ENCODE measurements at regions not wholly inside any gene's neighbourhood (a gene's known extent, or its start where the extent isn't known, plus 50 kb on each side); places are given as distances from the start of the nearest gene placed in this dataset.

DNA sequence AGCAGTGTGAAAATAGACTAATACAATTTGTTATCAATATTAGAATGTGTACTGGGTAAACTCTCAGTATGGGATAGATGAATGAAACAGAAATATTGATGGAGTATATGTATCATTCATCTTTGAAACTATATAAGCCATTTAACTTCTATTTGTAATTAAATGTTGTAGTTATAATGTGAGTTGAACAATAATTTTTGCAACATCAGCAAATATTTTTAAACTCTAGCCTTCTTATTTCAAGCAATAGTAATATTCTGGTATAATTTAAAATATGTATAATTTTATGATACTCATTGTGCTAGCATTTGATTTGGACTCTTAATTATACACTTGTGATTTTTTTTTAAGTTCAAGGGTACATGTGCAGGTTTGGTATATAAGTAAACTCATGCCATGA lies 59.6 kb upstream of the RGMB start:
- Histone ChIP-seq H3K27me3 (ENCODE audit: control insufficient read depth in 4 of 4, insufficient read depth in 4 of 4, low read length in 3 of 4) (no peaks in the 10 kb centered on the region), H3K9ac (ENCODE audit: low read depth in 1 of 2, low read length in 2 of 2) (no peak overlapping the region), H3K4me3 (ENCODE audit: low read depth in 1 of 3, low read length in 3 of 3) (no peak overlapping the region), H3K36me3 (ENCODE audit: control insufficient read depth in 4 of 4, insufficient read depth in 3 of 4, low read depth in 1 of 4, low read length in 3 of 4) (no peaks in the 10 kb centered on the region), H3K27ac (ENCODE audit: low read depth in 1 of 2, low read length in 2 of 2) (no peak overlapping the region), H3K9me3 (ENCODE audit: control insufficient read depth in 4 of 4, low read length in 3 of 4) (no peaks in the 10 kb centered on the region), H3K4me1 (ENCODE audit: control insufficient read depth in 4 of 4, insufficient read depth in 4 of 4, low read length in 3 of 4) (no peaks in the 10 kb centered on the region)
- TF ChIP-seq REST (IDR thresholded peaks at IDR 0.05) (no peak), ZBTB33 (IDR thresholded peaks at IDR 0.05) (no peak), TAF1 (conservative IDR thresholded peaks at IDR 0.05) (no peak), HNF4G (IDR thresholded peaks at IDR 0.05) (no peak), CTCF (IDR thresholded peaks at IDR 0.05; ENCODE audit: low read depth, low read length, missing input control) (no peak), RAD21 (IDR thresholded peaks at IDR 0.05) (no peak), FOXA1 (IDR thresholded peaks at IDR 0.05) (no peak), HNF4A (conservative IDR thresholded peaks at IDR 0.05) (no peak), GABPA (IDR thresholded peaks at IDR 0.05 in 1 of 2, conservative IDR thresholded peaks at IDR 0.05 in 1 of 2) (no peak), EGR1 (IDR thresholded peaks at IDR 0.05; ENCODE audit: low read depth in 2 of 2) (no peak), YY1 (IDR thresholded peaks at IDR 0.05) (no peak), JUND (IDR thresholded peaks at IDR 0.05) (no peak), NR2F2 (IDR thresholded peaks at IDR 0.05) (no peak), RXRA (IDR thresholded peaks at IDR 0.05) (no peak), SP1 (IDR thresholded peaks at IDR 0.05) (no peak), FOXA2 (IDR thresholded peaks at IDR 0.05) (no peak)
- TF ChIP-seq, protein P1, sequence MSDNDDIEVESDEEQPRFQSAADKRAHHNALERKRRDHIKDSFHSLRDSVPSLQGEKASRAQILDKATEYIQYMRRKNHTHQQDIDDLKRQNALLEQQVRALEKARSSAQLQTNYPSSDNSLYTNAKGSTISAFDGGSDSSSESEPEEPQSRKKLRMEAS (IDR thresholded peaks at IDR 0.05) = no peak
- TF ChIP-seq, protein P2, sequence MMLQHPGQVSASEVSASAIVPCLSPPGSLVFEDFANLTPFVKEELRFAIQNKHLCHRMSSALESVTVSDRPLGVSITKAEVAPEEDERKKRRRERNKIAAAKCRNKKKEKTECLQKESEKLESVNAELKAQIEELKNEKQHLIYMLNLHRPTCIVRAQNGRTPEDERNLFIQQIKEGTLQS (IDR thresholded peaks at IDR 0.05) = no peak
- DNase-seq (ENCODE audit: low spot score) = no peak

Measured in liver (tissue), 7 donors.